ENCODE measurements at regions not wholly inside any gene's neighbourhood (a gene's known extent, or its start where the extent isn't known, plus 50 kb on each side); places are given as distances from the start of the nearest gene placed in this dataset.

GRCh38 chr15:98240303-98240702 is 279.8 kb downstream of the ARRDC4 start:
- Histone ChIP-seq H3K4me3 (no peak overlapping the region), H3K4me1 (no peaks in the 10 kb centered on the region), H3K27ac (no peak overlapping the region), H3K27me3 (peaks cover 0 to 2% (median 0%) of the 10 kb centered on the region in 7 donors), H3K36me3 (no peaks in the 10 kb centered on the region), H3K9me3 (no peaks in the 10 kb centered on the region)
- no peak for DNase-seq
- no peak for TF ChIP-seq CTCF (IDR thresholded peaks at IDR 0.05)
- no peak for ATAC-seq
- intact Hi-C loops (cut with DNase I), result no loop called here
- WGBS, 2 donors, result 0% methylated on average over 1 of the region's 1 CpG

- no peak for TF ChIP-seq CTCF (IDR thresholded peaks at IDR 0.05)
- no peaks in the 10 kb centered on the region for H3K36me3 ChIP-seq
- ATAC-seq (no peak), DNase-seq (no peak)
- peaks cover 0 to 2% (median 0%) of the 10 kb centered on the region in 11 donors for H3K9me3 ChIP-seq
- no peak overlapping the region for H3K27ac ChIP-seq
- no peak overlapping the region for H3K4me3 ChIP-seq
- intact Hi-C loops (cut with DNase I), result no loop called here
- WGBS, 2 donors, result 63 to 68% methylated on average over 3 of the region's 3 CpGs
- no peaks in the 10 kb centered on the region for H3K4me1 ChIP-seq
- H3K27me3 ChIP-seq, result no peaks in the 10 kb centered on the region
These were observed 280.6 kb downstream of the ARRDC4 start for GRCh38 chr15:98241032-98241554.

- H3K27ac ChIP-seq, result no peak overlapping the region
- H3K4me1 ChIP-seq, result no peaks in the 10 kb centered on the region
- intact Hi-C loops (cut with DNase I), result no loop called here
- no peaks in the 10 kb centered on the region for H3K36me3 ChIP-seq
- ATAC-seq, result no peak
- H3K27me3 ChIP-seq, result peaks cover 0 to 7% (median 0%) of the 10 kb centered on the region in 7 donors
- no peak for DNase-seq
- no peak for TF ChIP-seq CTCF (IDR thresholded peaks at IDR 0.05)
- H3K4me3 ChIP-seq, result no peak overlapping the region
- peaks cover 0 to 49% (median 19%) of the 10 kb centered on the region in 11 donors for H3K9me3 ChIP-seq
- WGBS, 2 donors, result 18 to 26% methylated on average over 2 of the region's 2 CpGs
These were observed 296.8 kb downstream of the ARRDC4 start for GRCh38 chr15:98257290-98257689.

GRCh38 chr15:98263787-98264186 is 303.3 kb downstream of the ARRDC4 start:
- intact Hi-C loops (cut with DNase I), result no loop called here
- TF ChIP-seq CTCF (IDR thresholded peaks at IDR 0.05), result no peak
- no peaks in the 10 kb centered on the region for H3K36me3 ChIP-seq
- no peak for DNase-seq
- peaks cover 0 to 79% (median 16%) of the 10 kb centered on the region in 11 donors for H3K9me3 ChIP-seq
- H3K27me3 ChIP-seq, result no peaks in the 10 kb centered on the region
- no peak overlapping the region for H3K27ac ChIP-seq
- WGBS, 2 donors, result 83 to 85% methylated on average over 2 of the region's 2 CpGs
- no peak overlapping the region for H3K4me3 ChIP-seq
- no peaks in the 10 kb centered on the region for H3K4me1 ChIP-seq
- no peak for ATAC-seq

Measured in heart right ventricle (tissue), 16 donors.